ENCODE measurements at regions not wholly inside any gene's neighbourhood (a gene's known extent, or its start where the extent isn't known, plus 50 kb on each side); places are given as distances from the start of the nearest gene placed in this dataset.

DNA sequence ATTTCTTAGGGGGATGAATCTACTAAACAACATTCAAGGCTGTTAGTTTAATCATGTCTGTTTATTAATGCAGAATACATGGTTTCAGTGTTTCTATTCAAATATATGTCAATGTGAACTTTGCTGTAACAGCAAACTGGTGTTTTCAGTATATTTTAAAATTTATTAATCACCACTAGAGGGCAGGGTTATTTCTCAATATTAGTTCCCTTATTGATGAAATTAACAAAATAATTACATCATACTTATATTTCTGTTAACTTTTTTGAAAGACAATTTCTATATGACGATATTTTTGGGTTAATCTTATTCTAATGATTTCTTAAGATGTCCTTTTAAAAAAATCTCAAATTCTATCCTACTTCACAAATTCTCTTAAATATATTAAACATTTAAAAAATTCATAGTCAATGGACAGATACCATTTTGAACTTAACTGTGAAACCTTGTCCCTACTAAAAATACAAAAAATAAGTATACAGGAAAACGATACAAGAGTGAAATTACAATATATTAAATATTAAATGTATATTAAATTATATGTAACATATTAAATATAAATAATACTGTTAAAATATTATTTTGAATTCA, 1034.1 kb upstream of the PRMT6 start:
- no peaks in the 10 kb centered on the region for H3K9me3 ChIP-seq (ENCODE audit: control insufficient read depth, insufficient read depth, low read length)
- no peaks in the 10 kb centered on the region for H3K4me1 ChIP-seq (ENCODE audit: control insufficient read depth, insufficient read depth, low read length)

DNA sequence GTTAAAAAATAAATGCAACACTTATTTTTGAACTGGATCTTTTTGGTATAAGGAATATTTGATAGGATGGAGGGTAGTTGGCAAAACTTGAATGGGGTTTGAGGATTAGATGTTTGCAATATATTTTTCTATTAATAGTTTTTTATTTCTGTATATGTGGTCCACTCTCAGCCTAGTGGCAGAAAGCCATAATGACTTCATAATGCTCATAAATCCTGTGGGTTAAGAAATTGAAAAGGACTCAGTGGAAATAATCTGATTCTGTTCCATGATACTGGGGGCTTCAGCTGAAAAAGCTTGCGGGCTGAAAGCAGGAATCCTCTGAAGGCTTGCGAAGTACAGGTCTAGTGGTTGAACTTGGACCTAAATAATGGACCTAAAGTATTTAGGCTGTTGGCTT, 1028.6 kb upstream of the PRMT6 start:
- H3K9ac ChIP-seq (ENCODE audit: low read depth, low read length) = no peak overlapping the region
- H3K27me3 ChIP-seq (ENCODE audit: control insufficient read depth, insufficient read depth, low read length) = no peaks in the 10 kb centered on the region
- H3K4me1 ChIP-seq (ENCODE audit: control insufficient read depth, insufficient read depth, low read length) = no peaks in the 10 kb centered on the region
- no peaks in the 10 kb centered on the region for H3K9me3 ChIP-seq (ENCODE audit: control insufficient read depth, insufficient read depth, low read length)
- no peak overlapping the region for H3K4me3 ChIP-seq (ENCODE audit: low read depth, low read length)
- no peaks in the 10 kb centered on the region for H3K36me3 ChIP-seq (ENCODE audit: control insufficient read depth, insufficient read depth, low read length)

More for the DNA sequence above, 1034.1 kb upstream of the PRMT6 start:
- Histone ChIP-seq H3K4me3 (ENCODE audit: low read depth, low read length) (no peak overlapping the region), H3K27me3 (ENCODE audit: control insufficient read depth, insufficient read depth, low read length) (no peaks in the 10 kb centered on the region), H3K9ac (ENCODE audit: low read depth, low read length) (no peak overlapping the region), H3K36me3 (ENCODE audit: control insufficient read depth, insufficient read depth, low read length) (no peaks in the 10 kb centered on the region)

DNA sequence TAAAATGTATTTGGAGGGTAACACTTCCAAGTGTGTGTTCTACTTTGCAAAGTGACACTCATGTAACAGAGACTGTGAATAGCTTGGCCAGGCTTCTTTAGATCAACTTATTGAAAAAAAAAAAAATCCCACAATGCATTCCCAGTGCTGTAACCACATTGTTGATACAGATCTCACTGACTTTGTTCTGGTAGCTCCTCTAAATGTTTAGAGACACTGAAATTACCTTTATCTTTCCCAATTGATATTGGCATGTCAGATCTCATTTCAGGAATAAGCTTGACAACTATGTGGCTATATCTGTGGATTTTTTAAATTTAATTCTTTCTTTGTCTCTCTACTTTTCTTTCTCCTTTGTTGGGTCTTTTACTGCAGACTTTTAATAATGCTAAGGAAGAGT, 1018.9 kb upstream of the PRMT6 start:
- H3K27me3 ChIP-seq (ENCODE audit: control insufficient read depth, insufficient read depth, low read length) = no peaks in the 10 kb centered on the region
- H3K36me3 ChIP-seq (ENCODE audit: control insufficient read depth, insufficient read depth, low read length) = no peaks in the 10 kb centered on the region
- H3K4me3 ChIP-seq (ENCODE audit: low read depth, low read length) = no peak overlapping the region
- H3K9ac ChIP-seq (ENCODE audit: low read depth, low read length) = no peak overlapping the region
- no peaks in the 10 kb centered on the region for H3K9me3 ChIP-seq (ENCODE audit: control insufficient read depth, insufficient read depth, low read length)
- H3K4me1 ChIP-seq (ENCODE audit: control insufficient read depth, insufficient read depth, low read length) = no peaks in the 10 kb centered on the region

DNA sequence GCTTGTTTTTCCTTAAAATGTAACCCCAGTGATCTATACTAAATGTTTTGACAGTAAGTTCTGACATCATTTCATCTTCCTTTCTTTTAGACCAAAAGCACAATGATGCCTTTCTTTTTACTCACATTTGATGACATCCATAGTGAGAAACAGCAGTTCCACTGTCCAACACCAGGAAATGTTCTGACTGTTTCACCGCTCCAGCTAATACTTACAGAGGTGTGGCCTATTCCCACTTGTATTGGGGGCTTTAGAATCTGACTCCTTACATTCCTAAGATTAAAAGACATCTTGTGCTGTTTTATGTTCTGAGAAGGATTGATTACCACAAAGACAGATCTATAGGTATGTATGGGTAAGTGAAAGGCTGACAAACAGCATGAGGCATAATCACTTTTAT, 1018.2 kb upstream of the PRMT6 start:
- no peaks in the 10 kb centered on the region for H3K4me1 ChIP-seq (ENCODE audit: control insufficient read depth, insufficient read depth, low read length)

DNA sequence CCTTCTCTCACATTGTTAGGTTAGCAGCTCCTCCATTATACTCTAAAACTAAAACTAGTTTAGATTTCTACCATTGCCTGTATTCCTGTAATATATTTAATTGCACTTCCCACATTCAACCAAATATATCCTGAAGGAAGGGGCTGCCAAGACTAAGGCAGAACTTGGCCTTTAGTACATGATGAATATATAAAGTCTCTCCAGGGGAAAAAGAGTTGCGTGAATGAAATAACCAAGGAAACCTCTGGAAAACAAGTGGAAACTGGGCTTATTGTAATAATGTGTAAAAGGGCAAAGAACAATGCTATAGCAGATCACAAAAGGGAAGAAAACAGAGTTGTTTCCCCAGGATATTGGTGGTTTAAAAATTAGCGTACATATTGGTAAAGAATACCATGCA, 1012.5 kb upstream of the PRMT6 start:
- H3K9ac ChIP-seq (ENCODE audit: low read depth, low read length) = no peak overlapping the region
- no peak overlapping the region for H3K4me3 ChIP-seq (ENCODE audit: low read depth, low read length)
- H3K9me3 ChIP-seq (ENCODE audit: control insufficient read depth, insufficient read depth, low read length) = no peaks in the 10 kb centered on the region
- no peaks in the 10 kb centered on the region for H3K27me3 ChIP-seq (ENCODE audit: control insufficient read depth, insufficient read depth, low read length)
- no peaks in the 10 kb centered on the region for H3K4me1 ChIP-seq (ENCODE audit: control insufficient read depth, insufficient read depth, low read length)
- H3K36me3 ChIP-seq (ENCODE audit: control insufficient read depth, insufficient read depth, low read length) = no peaks in the 10 kb centered on the region

More for the DNA sequence above, 1018.2 kb upstream of the PRMT6 start:
- Histone ChIP-seq H3K9ac (ENCODE audit: low read depth, low read length) (no peak overlapping the region), H3K9me3 (ENCODE audit: control insufficient read depth, insufficient read depth, low read length) (no peaks in the 10 kb centered on the region), H3K27me3 (ENCODE audit: control insufficient read depth, insufficient read depth, low read length) (no peaks in the 10 kb centered on the region), H3K4me3 (ENCODE audit: low read depth, low read length) (no peak overlapping the region), H3K36me3 (ENCODE audit: control insufficient read depth, insufficient read depth, low read length) (no peaks in the 10 kb centered on the region)

DNA sequence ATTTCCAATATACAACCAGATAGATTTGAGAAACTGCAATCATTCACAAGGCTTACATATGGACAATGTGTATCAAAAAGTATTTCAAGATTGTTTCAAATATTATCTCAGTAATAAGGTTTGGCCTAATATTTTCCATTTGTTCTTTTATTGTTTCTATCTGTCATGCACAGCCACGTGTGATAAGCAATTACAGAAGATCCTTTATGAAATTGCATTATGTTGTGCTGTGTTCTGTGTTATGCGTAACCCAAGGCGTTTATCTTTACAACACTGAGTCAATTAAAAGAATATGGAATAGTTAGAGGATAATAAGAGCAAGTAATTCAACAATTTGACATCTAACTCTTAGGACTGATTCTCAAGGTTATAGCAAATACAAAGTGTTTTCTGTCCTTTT, 1009.3 kb upstream of the PRMT6 start:
- no peak overlapping the region for H3K9ac ChIP-seq (ENCODE audit: low read depth, low read length)
- H3K36me3 ChIP-seq (ENCODE audit: control insufficient read depth, insufficient read depth, low read length) = no peaks in the 10 kb centered on the region
- H3K27me3 ChIP-seq (ENCODE audit: control insufficient read depth, insufficient read depth, low read length) = no peaks in the 10 kb centered on the region
- H3K9me3 ChIP-seq (ENCODE audit: control insufficient read depth, insufficient read depth, low read length) = no peaks in the 10 kb centered on the region
- H3K4me1 ChIP-seq (ENCODE audit: control insufficient read depth, insufficient read depth, low read length) = no peaks in the 10 kb centered on the region
- H3K4me3 ChIP-seq (ENCODE audit: low read depth, low read length) = no peak overlapping the region

DNA sequence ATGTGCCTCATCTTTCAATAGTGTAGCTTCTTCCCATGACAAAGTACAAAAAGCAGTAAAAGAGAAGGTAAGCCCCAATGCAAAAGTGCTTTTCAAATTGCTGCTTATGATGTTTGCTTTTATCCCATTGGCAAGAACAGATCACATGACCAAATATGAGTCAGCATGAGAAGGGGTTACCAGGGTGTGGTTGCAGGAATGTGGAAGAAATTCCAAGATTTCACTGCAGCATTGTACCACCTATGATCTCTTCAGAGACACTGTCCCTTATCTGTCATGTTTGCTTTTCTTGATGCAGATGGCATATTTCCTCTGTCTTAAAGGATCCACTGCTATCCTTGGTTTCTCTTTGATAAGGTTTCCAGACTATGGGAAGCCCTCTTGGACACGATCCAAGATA, 1006.9 kb upstream of the PRMT6 start:
- H3K9ac ChIP-seq (ENCODE audit: low read depth, low read length) = no peak overlapping the region
- H3K36me3 ChIP-seq (ENCODE audit: control insufficient read depth, insufficient read depth, low read length) = no peaks in the 10 kb centered on the region
- no peaks in the 10 kb centered on the region for H3K4me1 ChIP-seq (ENCODE audit: control insufficient read depth, insufficient read depth, low read length)
- H3K27me3 ChIP-seq (ENCODE audit: control insufficient read depth, insufficient read depth, low read length) = no peaks in the 10 kb centered on the region
- H3K9me3 ChIP-seq (ENCODE audit: control insufficient read depth, insufficient read depth, low read length) = no peaks in the 10 kb centered on the region
- no peak overlapping the region for H3K4me3 ChIP-seq (ENCODE audit: low read depth, low read length)

DNA sequence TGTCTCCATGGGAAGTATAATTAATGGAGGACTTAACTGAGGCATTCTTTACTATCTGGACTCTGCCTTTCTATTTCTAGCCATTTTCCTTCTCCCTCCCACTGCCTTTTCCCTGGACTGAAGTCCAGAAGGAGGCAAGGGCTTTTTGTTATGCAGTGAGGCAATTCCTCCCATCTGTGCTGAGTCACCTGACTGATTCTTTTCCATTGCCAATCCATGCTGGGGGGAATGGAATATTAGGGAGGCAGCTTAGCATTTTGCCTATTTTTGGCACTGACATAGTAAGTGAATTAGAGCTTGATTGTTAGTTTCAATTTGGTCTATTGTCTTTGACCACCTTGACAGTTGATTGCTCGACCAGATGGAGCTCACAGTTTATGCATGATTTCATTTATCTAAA, 1000.6 kb upstream of the PRMT6 start:
- Histone ChIP-seq H3K36me3 (ENCODE audit: control insufficient read depth, insufficient read depth, low read length) (no peaks in the 10 kb centered on the region), H3K9ac (ENCODE audit: low read depth, low read length) (no peak overlapping the region), H3K9me3 (ENCODE audit: control insufficient read depth, insufficient read depth, low read length) (no peaks in the 10 kb centered on the region)

DNA sequence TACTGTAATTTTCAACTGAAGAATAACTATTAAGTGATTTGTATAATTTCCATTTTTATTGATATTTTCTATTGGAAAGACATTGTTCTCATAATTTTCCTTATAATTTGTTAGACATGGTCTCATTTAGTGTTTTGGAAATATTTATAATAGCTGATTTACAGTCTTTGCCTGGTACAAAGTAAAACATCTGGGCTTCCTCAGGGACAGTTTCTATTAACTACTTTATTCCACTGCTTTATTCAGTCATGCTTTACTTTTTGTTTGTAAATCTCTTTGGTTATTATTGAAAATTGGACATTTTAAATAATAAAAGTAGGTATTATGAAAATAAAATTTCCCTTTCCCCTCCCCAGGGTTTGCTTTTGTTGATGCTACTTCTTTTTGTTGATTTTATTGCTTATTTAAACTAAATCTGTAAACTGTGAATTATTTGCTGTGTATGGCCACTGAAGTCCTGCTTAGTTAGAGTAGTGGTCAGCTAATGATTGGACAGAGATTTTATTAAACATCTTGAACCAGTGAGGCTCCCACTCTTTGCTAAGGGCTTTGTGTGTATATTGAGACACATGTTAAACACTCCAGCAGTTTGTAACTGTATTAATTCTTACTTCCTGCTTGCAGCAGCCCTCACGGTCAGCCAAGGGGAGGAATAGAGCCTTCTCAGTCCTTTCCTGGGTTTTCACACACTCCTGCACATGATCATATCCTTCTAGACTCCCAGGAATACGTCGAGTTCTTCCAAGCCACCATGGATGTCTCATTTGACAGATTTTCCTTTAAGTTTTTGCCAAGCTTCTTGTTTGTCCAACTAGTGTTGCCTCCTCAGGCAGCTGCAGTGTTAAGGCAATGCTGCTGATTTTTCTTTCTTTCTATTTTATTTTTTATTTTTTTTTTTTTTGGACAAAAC, 994.6 kb upstream of the PRMT6 start:
- no peaks in the 10 kb centered on the region for H3K27me3 ChIP-seq (ENCODE audit: control insufficient read depth, insufficient read depth, low read length)
- no peak overlapping the region for H3K4me3 ChIP-seq (ENCODE audit: low read depth, low read length)
- no peaks in the 10 kb centered on the region for H3K4me1 ChIP-seq (ENCODE audit: control insufficient read depth, insufficient read depth, low read length)
- H3K9ac ChIP-seq (ENCODE audit: low read depth, low read length) = no peak overlapping the region
- no peaks in the 10 kb centered on the region for H3K9me3 ChIP-seq (ENCODE audit: control insufficient read depth, insufficient read depth, low read length)
- no peaks in the 10 kb centered on the region for H3K36me3 ChIP-seq (ENCODE audit: control insufficient read depth, insufficient read depth, low read length)

More for the DNA sequence above, 1000.6 kb upstream of the PRMT6 start:
- no peaks in the 10 kb centered on the region for H3K27me3 ChIP-seq (ENCODE audit: control insufficient read depth, insufficient read depth, low read length)
- H3K4me1 ChIP-seq (ENCODE audit: control insufficient read depth, insufficient read depth, low read length) = no peaks in the 10 kb centered on the region
- no peak overlapping the region for H3K4me3 ChIP-seq (ENCODE audit: low read depth, low read length)

DNA sequence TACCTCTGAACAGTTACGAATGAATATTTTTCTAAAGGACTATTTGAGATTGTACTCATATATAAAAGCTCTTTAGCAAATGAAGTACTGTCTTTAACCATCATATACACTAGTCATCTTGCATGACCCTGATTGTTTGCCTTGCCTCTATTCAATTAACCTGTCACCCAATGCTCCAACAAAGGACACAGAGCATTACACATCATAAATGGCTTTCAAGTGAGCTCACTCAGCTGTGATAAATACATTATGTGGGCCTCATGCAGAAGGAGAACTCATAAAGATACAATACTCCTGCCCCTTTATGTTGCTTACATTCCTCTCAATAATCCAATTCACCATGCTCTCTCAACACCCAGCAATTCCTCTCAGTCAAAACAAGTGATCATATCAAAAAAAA, 993.0 kb upstream of the PRMT6 start:
- H3K36me3 ChIP-seq (ENCODE audit: control insufficient read depth, insufficient read depth, low read length) = no peaks in the 10 kb centered on the region
- no peak overlapping the region for H3K4me3 ChIP-seq (ENCODE audit: low read depth, low read length)
- no peaks in the 10 kb centered on the region for H3K27me3 ChIP-seq (ENCODE audit: control insufficient read depth, insufficient read depth, low read length)
- H3K4me1 ChIP-seq (ENCODE audit: control insufficient read depth, insufficient read depth, low read length) = no peaks in the 10 kb centered on the region
- H3K9me3 ChIP-seq (ENCODE audit: control insufficient read depth, insufficient read depth, low read length) = no peaks in the 10 kb centered on the region
- no peak overlapping the region for H3K9ac ChIP-seq (ENCODE audit: low read depth, low read length)

DNA sequence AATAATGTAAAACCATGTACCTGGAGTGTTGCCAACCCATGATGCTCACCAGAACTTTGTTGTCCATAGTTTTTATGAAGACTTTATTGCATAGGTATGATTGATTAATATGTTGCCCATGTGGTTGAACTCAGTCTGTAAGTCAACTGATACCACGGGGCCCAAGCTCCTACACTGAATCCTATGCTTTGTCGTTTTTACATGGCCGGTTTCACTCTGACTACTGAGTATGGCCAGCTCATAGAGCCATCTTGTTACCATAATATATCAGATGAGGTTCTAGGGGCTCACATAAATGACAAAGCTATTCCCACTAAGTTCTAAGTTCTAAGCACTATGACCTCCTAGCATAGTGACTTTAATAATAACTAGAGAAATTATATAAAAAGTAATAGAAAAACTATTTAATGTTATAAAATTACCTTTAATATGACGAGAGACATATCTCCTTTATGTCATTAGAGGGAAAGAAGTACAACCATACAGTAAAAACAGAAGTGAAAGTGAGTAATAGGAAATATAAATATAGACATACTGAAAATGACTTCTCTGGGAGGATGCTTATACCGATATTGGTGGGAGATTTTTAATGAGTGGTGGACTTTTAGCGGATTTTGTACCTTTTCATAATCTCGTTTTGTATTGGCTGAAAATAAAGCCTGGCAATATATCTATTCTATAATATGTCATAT, 983.4 kb upstream of the PRMT6 start:
- Histone ChIP-seq H3K9ac (ENCODE audit: low read depth, low read length) (no peak overlapping the region), H3K4me1 (ENCODE audit: control insufficient read depth, insufficient read depth, low read length) (no peaks in the 10 kb centered on the region), H3K9me3 (ENCODE audit: control insufficient read depth, insufficient read depth, low read length) (no peaks in the 10 kb centered on the region), H3K27me3 (ENCODE audit: control insufficient read depth, insufficient read depth, low read length) (no peaks in the 10 kb centered on the region), H3K36me3 (ENCODE audit: control insufficient read depth, insufficient read depth, low read length) (no peaks in the 10 kb centered on the region), H3K4me3 (ENCODE audit: low read depth, low read length) (no peak overlapping the region)

All from iPS-15b (cell line).